ENCODE measurements at regions not wholly inside any gene's neighbourhood (a gene's known extent, or its start where the extent isn't known, plus 50 kb on each side); places are given as distances from the start of the nearest gene placed in this dataset.

- Histone ChIP-seq H3K27ac (no peak overlapping the region), H3K27me3 (no peaks in the 10 kb centered on the region), H3K4me1 (ENCODE audit: insufficient read depth) (peaks cover 2% of the 10 kb centered on the region), H3K4me3 (no peak overlapping the region), H3K36me3 (no peaks in the 10 kb centered on the region), H3K9me3 (no peaks in the 10 kb centered on the region)
- no peak for TF ChIP-seq EP300 (IDR thresholded peaks at IDR 0.05)
- 93 to 96% (median 93%) methylated on average over 7 of the region's 7 CpGs for WGBS, 3 donors
- intact Hi-C loops (cut with DNase I): no loop called here
- no peak for DNase-seq
Measured at GRCh38 chr11:92770419-92770818, 199.0 kb upstream of the MTNR1B start.

GRCh38 chr11:92770981-92771380, 198.5 kb upstream of the MTNR1B start:
- no peak overlapping the region for H3K27ac ChIP-seq
- H3K27me3 ChIP-seq: no peaks in the 10 kb centered on the region
- 70 to 82% (median 78%) methylated on average over 9 of the region's 9 CpGs for WGBS, 3 donors
- no peaks in the 10 kb centered on the region for H3K9me3 ChIP-seq
- peaks cover 2% of the 10 kb centered on the region for H3K4me1 ChIP-seq (ENCODE audit: insufficient read depth)
- no peaks in the 10 kb centered on the region for H3K36me3 ChIP-seq
- no peak for DNase-seq
- intact Hi-C loops (cut with DNase I): no loop called here
- no peak overlapping the region for H3K4me3 ChIP-seq
- TF ChIP-seq CTCF (IDR thresholded peaks at IDR 0.05) (no peak), EP300 (IDR thresholded peaks at IDR 0.05) (no peak), POLR2A (IDR thresholded peaks at IDR 0.05) (no peak)

GRCh38 chr11:92771701-92772100, 197.8 kb upstream of the MTNR1B start:
- no peaks in the 10 kb centered on the region for H3K9me3 ChIP-seq
- no peak overlapping the region for H3K4me3 ChIP-seq
- WGBS, 3 donors: 79 to 89% (median 83%) methylated on average over 3 of the region's 3 CpGs
- TF ChIP-seq EP300 (IDR thresholded peaks at IDR 0.05) (no peak), POLR2A (IDR thresholded peaks at IDR 0.05) (no peak), CTCF (IDR thresholded peaks at IDR 0.05) (no peak)
- H3K4me1 ChIP-seq (ENCODE audit: insufficient read depth): no peaks in the 10 kb centered on the region
- no peak for DNase-seq
- intact Hi-C loops (cut with DNase I): no loop called here
- no peaks in the 10 kb centered on the region for H3K36me3 ChIP-seq
- H3K27me3 ChIP-seq: no peaks in the 10 kb centered on the region
- H3K27ac ChIP-seq: no peak overlapping the region

- no peaks in the 10 kb centered on the region for H3K27me3 ChIP-seq
- H3K4me1 ChIP-seq (ENCODE audit: insufficient read depth): no peaks in the 10 kb centered on the region
- intact Hi-C loops (cut with DNase I): no loop called here
- no peak overlapping the region for H3K4me3 ChIP-seq
- no peaks in the 10 kb centered on the region for H3K36me3 ChIP-seq
- DNase-seq: no peak
- no peak for TF ChIP-seq CTCF (IDR thresholded peaks at IDR 0.05)
- no peak for TF ChIP-seq EP300 (IDR thresholded peaks at IDR 0.05)
- no peak for TF ChIP-seq POLR2A (IDR thresholded peaks at IDR 0.05)
- no peaks in the 10 kb centered on the region for H3K9me3 ChIP-seq
- WGBS, 3 donors: 90 to 94% (median 94%) methylated on average over 2 of the region's 2 CpGs
- H3K27ac ChIP-seq: no peak overlapping the region
Measured at GRCh38 chr11:92775003-92775676, 194.3 kb upstream of the MTNR1B start.

GRCh38 chr11:92776676-92777075, 192.8 kb upstream of the MTNR1B start:
- intact Hi-C loops (cut with DNase I): no loop called here

More at GRCh38 chr11:92776676-92777075, 192.8 kb upstream of the MTNR1B start:
- no peak for DNase-seq
- Histone ChIP-seq H3K9me3 (no peaks in the 10 kb centered on the region), H3K27ac (no peak overlapping the region), H3K4me1 (ENCODE audit: insufficient read depth) (no peaks in the 10 kb centered on the region), H3K4me3 (no peak overlapping the region), H3K27me3 (no peaks in the 10 kb centered on the region), H3K36me3 (no peaks in the 10 kb centered on the region)
- WGBS, 3 donors: 79 to 87% (median 83%) methylated on average over 2 of the region's 2 CpGs
- TF ChIP-seq POLR2A (IDR thresholded peaks at IDR 0.05): no peak
- no peak for TF ChIP-seq EP300 (IDR thresholded peaks at IDR 0.05)
- no peak for TF ChIP-seq CTCF (IDR thresholded peaks at IDR 0.05)
